ENCODE measurements at regions not wholly inside any gene's neighbourhood (a gene's known extent, or its start where the extent isn't known, plus 50 kb on each side); places are given as distances from the start of the nearest gene placed in this dataset.

DNA sequence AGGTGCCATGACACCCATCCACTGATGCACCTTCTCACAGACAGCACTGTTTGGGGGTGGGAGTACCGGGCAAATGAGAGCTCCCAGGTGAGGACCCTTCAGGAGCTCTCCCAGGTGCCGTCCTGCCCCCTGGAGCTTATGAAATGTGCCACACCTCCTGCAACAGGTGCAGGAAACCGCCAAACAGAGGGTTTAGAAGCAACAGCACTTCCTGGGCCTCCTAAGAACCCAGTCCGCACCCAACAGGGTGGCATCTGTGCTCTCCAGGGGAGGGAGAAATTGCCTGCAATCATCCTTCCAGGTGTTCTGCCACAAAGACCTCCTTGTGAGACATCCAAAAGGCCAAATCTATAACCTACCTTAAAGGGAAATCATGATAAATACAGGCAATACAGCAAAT, 87.7 kb upstream of the ATP1B1 start:
- TF ChIP-seq POLR2AphosphoS5 (IDR thresholded peaks at IDR 0.05; ENCODE audit: low read depth, low read length): no peak
- TF ChIP-seq POLR2A (IDR thresholded peaks at IDR 0.05; ENCODE audit: low read depth, low read length): no peak
- no peak for TF ChIP-seq TAF1 (IDR thresholded peaks at IDR 0.05; ENCODE audit: borderline replicate concordance, low read depth, low read length)
